ENCODE measurements at regions not wholly inside any gene's neighbourhood (a gene's known extent, or its start where the extent isn't known, plus 50 kb on each side); places are given as distances from the start of the nearest gene placed in this dataset.
A peak's percentile ranks its signal among the peaks of the same experiment; 100 is the strongest.
"Not testable (repeated sequence)": the region's sequence is repeated elsewhere in the genome, so short reads cannot be mapped to it uniquely, and the experiment has no call there.

GRCh38 chr19:30815889-30816580, 443.9 kb downstream of the ZNF536 start:
- ChIA-PET CTCF (no interaction called here), POLR2A (no interaction called here)
- no peak overlapping the region for H3K4me3 Mint-ChIP-seq

GRCh38 chr19:30812099-30812678, 440.0 kb downstream of the ZNF536 start:
- ChIA-PET CTCF (no interaction called here), POLR2A (no interaction called here)
- no peaks in the 10 kb centered on the region for H3K4me1 Mint-ChIP-seq
- H3K27ac Mint-ChIP-seq, result no peak overlapping the region
- no peak overlapping the region for H3K4me3 Mint-ChIP-seq
- no peak for DNase-seq
- H3K27me3 Mint-ChIP-seq, result no peaks in the 10 kb centered on the region
- no peaks in the 10 kb centered on the region for H3K36me3 Mint-ChIP-seq (ENCODE audit: low read depth)
- H3K9me3 Mint-ChIP-seq, result peaks cover 3% of the 10 kb centered on the region

More at GRCh38 chr19:30815889-30816580, 443.9 kb downstream of the ZNF536 start:
- no peak for DNase-seq
- H3K27me3 Mint-ChIP-seq, result no peaks in the 10 kb centered on the region
- H3K36me3 Mint-ChIP-seq (ENCODE audit: low read depth), result no peaks in the 10 kb centered on the region
- H3K4me1 Mint-ChIP-seq, result no peaks in the 10 kb centered on the region
- no peak overlapping the region for H3K27ac Mint-ChIP-seq
- peaks cover 3% of the 10 kb centered on the region for H3K9me3 Mint-ChIP-seq

- H3K9me3 Mint-ChIP-seq, result peaks cover 3% of the 10 kb centered on the region
- ChIA-PET CTCF (interaction anchor here (1.2 kb wide), 1 partner anchor 10 kb away, joined by 3 read pairs; no protein-coding TSS in a partner anchor), POLR2A (no interaction called here)
- H3K36me3 Mint-ChIP-seq (ENCODE audit: low read depth), result no peaks in the 10 kb centered on the region
- no peaks in the 10 kb centered on the region for H3K4me1 Mint-ChIP-seq
- DNase-seq, result no peak
- no peak overlapping the region for H3K4me3 Mint-ChIP-seq
- H3K27me3 Mint-ChIP-seq, result no peaks in the 10 kb centered on the region
- no peak overlapping the region for H3K27ac Mint-ChIP-seq
These were observed 439.4 kb downstream of the ZNF536 start for GRCh38 chr19:30811397-30812098.

GRCh38 chr19:30810726-30811125, 438.5 kb downstream of the ZNF536 start:
- DNase-seq, result no peak
- ChIA-PET CTCF (interaction anchor here (1.2 kb wide), 2 partner anchors 9 to 26 kb away, joined by 3 read pairs; no protein-coding TSS in a partner anchor), POLR2A (no interaction called here)
- H3K36me3 Mint-ChIP-seq (ENCODE audit: low read depth), result no peaks in the 10 kb centered on the region
- H3K27ac Mint-ChIP-seq, result no peak overlapping the region
- H3K27me3 Mint-ChIP-seq, result no peaks in the 10 kb centered on the region
- H3K4me1 Mint-ChIP-seq, result no peaks in the 10 kb centered on the region
- H3K4me3 Mint-ChIP-seq, result no peak overlapping the region
- peaks cover 3% of the 10 kb centered on the region for H3K9me3 Mint-ChIP-seq

GRCh38 chr19:30807278-30807677, 435.1 kb downstream of the ZNF536 start:
- no peaks in the 10 kb centered on the region for H3K9me3 Mint-ChIP-seq
- POLR2A ChIA-PET, result no interaction called here
- CTCF ChIA-PET, result no interaction called here
- no peak overlapping the region for H3K27ac Mint-ChIP-seq
- no peak overlapping the region for H3K4me3 Mint-ChIP-seq
- no peaks in the 10 kb centered on the region for H3K36me3 Mint-ChIP-seq (ENCODE audit: low read depth)
- no peak for DNase-seq
- H3K4me1 Mint-ChIP-seq, result no peaks in the 10 kb centered on the region
- H3K27me3 Mint-ChIP-seq, result no peaks in the 10 kb centered on the region

- H3K27me3 Mint-ChIP-seq, result no peaks in the 10 kb centered on the region
- H3K36me3 Mint-ChIP-seq (ENCODE audit: low read depth), result no peaks in the 10 kb centered on the region
- H3K9me3 Mint-ChIP-seq, result no peaks in the 10 kb centered on the region
- no peak overlapping the region for H3K27ac Mint-ChIP-seq
- no peak for DNase-seq
- no peak overlapping the region for H3K4me3 Mint-ChIP-seq
- CTCF ChIA-PET, result no interaction called here
- POLR2A ChIA-PET, result no interaction called here
- H3K4me1 Mint-ChIP-seq, result no peaks in the 10 kb centered on the region
These were observed 434.1 kb downstream of the ZNF536 start for GRCh38 chr19:30806311-30806710.

- no peak overlapping the region for H3K4me3 Mint-ChIP-seq
- no peaks in the 10 kb centered on the region for H3K9me3 Mint-ChIP-seq
- CTCF ChIA-PET, result no interaction called here
- H3K36me3 Mint-ChIP-seq (ENCODE audit: low read depth), result no peaks in the 10 kb centered on the region
- DNase-seq, result no peak
- H3K27me3 Mint-ChIP-seq, result no peaks in the 10 kb centered on the region
- H3K4me1 Mint-ChIP-seq, result no peaks in the 10 kb centered on the region
- POLR2A ChIA-PET, result no interaction called here
- no peak overlapping the region for H3K27ac Mint-ChIP-seq
These were observed 432.6 kb downstream of the ZNF536 start for GRCh38 chr19:30804751-30805150.

- H3K4me3 Mint-ChIP-seq; H3K27me3 Mint-ChIP-seq; CTCF ChIA-PET; H3K9me3 Mint-ChIP-seq; H3K4me1 Mint-ChIP-seq; POLR2A ChIA-PET; H3K27ac Mint-ChIP-seq; DNase-seq; H3K36me3 Mint-ChIP-seq (ENCODE audit: low read depth): not testable (repeated sequence)
These were observed 432.1 kb downstream of the ZNF536 start for GRCh38 chr19:30804333-30804732.

DNA sequence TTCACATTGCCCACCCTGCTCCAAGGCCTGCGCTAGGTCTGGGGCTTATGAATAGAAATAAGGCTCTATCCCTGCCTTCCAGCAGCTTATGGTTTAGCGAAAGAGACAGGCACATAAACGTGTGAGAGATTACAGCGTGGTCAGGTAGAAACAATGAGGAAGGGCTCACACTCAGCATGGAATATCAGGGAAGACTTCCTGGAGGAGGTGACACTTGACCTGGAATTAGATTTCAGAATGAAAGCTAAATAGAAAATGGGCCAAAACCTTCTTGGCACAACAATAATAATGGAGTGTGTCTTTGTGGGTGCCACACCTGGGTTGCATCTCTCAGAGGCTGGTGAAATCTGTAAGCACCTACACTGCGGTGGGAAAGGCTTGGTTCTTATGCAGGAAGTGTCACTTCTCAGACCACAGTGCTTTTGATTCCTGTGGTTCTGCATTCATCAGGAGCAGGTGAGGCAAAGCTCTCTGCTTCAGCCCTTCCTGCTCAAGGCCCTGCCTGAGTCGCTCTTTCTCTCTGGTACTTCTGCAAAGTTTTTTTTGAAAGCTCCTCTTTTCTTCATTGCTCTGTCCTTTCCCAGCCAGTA, 430.3 kb downstream of the ZNF536 start:
- Mint-ChIP-seq H3K4me3 (no peak overlapping the region), H3K36me3 (ENCODE audit: low read depth) (no peaks in the 10 kb centered on the region), H3K27ac (no peak overlapping the region), H3K9me3 (no peaks in the 10 kb centered on the region), H3K27me3 (peaks cover 1% of the 10 kb centered on the region), H3K4me1 (no peaks in the 10 kb centered on the region)
- ChIA-PET POLR2A (no interaction called here), CTCF (interaction anchor here (1.1 to 1.5 kb wide), 2 partner anchors 8 to 18 kb away, joined by 3 to 4 read pairs; no protein-coding TSS in a partner anchor)
- DNase-seq, result no peak

DNA sequence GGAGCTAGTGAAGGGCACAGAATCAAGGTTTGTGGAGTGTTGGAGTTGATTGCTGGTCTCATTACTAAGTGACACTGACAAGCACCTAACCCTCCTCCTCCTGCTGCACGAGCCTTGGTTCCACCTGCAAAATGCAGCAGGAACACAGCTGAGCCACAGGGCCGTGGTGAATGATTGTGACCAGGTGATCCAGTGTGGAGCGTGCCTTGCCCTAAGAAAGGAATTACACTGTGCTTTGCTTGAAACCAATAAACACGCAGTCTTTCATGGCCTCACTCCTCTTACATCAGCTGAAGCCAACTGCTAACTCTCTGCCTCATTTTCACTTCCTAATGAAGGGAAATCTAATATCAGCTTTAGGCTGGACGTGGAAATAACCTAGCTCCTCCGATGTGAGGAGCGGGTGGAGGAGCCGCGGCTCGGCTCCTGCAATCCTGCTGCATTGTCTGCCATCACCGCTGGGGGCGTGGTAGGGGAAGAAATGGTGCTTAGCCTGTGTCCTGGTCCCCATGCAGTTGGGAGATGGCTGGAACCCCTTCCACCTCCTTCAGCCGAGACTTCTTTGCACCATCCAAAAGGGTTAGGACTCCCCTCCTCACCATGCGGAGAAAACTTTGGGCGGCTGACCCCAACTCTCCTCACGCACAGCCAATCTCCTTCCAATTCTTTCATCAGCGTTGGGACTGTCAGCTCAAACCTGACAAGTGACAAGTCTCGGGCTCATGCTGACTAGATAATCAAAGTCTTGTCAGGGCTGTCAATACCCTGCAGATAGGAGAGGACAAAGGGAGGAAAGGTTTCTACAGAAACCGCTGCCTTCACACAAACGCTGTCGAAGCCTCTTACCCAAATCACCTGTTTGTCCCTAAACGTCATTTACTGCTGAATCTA, 427.9 kb downstream of the ZNF536 start:
- Mint-ChIP-seq H3K4me1 (no peaks in the 10 kb centered on the region), H3K36me3 (ENCODE audit: low read depth) (no peaks in the 10 kb centered on the region), H3K27ac (no peak overlapping the region), H3K9me3 (no peaks in the 10 kb centered on the region), H3K4me3 (no peak overlapping the region), H3K27me3 (peaks cover 1% of the 10 kb centered on the region)
- ChIA-PET CTCF (interaction anchor here (0.6 to 1.0 kb wide), 4 partner anchors 9 to 133 kb away, joined by 3 to 6 read pairs (median 4); no protein-coding TSS in a partner anchor), POLR2A (no interaction called here)
- DNase-seq, result peak; percentile 28

DNA sequence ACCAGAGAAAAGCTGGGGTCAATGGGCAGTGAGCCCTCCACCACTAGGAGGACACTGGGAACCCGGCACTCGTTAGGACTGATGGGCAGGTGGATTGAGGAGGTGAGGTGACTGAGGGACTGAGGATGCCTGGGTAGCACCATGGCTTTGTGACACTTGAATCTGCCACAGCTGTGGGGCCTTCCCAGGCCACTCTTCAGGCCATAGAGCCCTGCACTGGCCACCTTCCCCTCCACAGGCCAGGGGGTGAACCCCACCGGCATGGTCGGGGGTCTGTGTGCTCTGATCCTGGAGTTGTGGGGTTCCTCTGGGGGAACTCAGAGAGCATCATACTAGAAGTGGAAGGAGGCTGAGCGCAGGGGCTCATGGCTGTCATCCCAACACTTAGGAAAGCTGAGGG, 423.5 kb downstream of the ZNF536 start:
- no peaks in the 10 kb centered on the region for H3K4me1 Mint-ChIP-seq
- no peak overlapping the region for H3K27ac Mint-ChIP-seq
- no peaks in the 10 kb centered on the region for H3K9me3 Mint-ChIP-seq
- H3K36me3 Mint-ChIP-seq (ENCODE audit: low read depth), result no peaks in the 10 kb centered on the region
- DNase-seq, result no peak
- peaks cover 3% of the 10 kb centered on the region for H3K27me3 Mint-ChIP-seq
- H3K4me3 Mint-ChIP-seq, result no peak overlapping the region
- CTCF ChIA-PET, result interaction anchor here (1.3 kb wide), 1 partner anchor 11 kb away, joined by 5 read pairs; no protein-coding TSS in a partner anchor
- POLR2A ChIA-PET, result no interaction called here

DNA sequence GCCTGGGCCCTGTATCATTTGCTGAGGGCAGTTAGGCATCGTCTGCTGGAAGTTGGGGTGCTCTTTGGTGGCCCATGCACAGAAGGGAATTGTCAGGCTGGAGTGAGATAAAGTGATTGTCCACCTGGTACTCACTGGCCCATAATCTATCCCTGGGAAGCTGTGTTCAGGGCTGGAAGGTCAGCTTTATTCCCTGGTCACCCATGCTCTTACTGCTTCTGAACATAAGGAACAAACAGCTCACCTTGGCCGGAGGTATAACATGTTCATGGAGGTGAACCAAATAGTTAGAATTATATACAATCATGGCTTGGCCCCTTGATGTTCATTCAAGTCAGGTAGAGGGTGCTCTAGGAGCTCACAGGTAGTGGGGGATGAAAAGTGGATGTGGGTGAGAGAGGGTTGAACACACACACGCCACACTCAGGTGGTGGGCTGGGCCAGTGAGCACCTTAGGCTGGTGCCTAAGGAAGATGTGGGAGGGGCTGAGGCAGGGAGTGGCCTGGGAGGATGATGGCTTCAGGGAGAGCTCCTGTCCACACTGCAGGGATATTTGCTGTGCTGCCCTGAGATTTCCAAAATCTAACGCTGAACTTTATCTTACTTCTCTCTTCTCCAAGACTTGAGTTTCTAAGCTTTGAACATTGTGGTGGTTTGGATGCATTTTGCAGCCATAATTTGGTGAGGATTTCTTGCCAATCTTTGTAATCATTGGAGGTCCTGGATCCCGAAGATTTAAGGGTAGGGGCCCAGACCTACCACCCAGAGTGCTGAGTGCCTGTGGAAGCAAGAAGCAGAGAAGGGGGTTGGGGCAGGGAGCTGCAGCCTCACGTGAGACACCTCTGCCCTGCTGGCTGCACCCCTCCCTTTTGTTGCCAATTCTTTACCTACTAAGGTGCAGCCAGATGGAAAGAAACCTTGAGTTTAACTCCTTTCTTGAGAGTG, 420.6 kb downstream of the ZNF536 start:
- Mint-ChIP-seq H3K36me3 (ENCODE audit: low read depth) (no peaks in the 10 kb centered on the region), H3K27me3 (peaks cover 2% of the 10 kb centered on the region), H3K27ac (no peak overlapping the region), H3K4me3 (no peak overlapping the region), H3K9me3 (no peaks in the 10 kb centered on the region), H3K4me1 (no peaks in the 10 kb centered on the region)
- POLR2A ChIA-PET, result no interaction called here
- DNase-seq, result no peak
- CTCF ChIA-PET, result interaction anchor here (2.5 kb wide), 1 partner anchor 8 kb away, joined by 7 read pairs; no protein-coding TSS in a partner anchor
